ENCODE measurements at regions not wholly inside any gene's neighbourhood (a gene's known extent, or its start where the extent isn't known, plus 50 kb on each side); places are given as distances from the start of the nearest gene placed in this dataset.
"Not testable (repeated sequence)": the region's sequence is repeated elsewhere in the genome, so short reads cannot be mapped to it uniquely, and the experiment has no call there.

DNA sequence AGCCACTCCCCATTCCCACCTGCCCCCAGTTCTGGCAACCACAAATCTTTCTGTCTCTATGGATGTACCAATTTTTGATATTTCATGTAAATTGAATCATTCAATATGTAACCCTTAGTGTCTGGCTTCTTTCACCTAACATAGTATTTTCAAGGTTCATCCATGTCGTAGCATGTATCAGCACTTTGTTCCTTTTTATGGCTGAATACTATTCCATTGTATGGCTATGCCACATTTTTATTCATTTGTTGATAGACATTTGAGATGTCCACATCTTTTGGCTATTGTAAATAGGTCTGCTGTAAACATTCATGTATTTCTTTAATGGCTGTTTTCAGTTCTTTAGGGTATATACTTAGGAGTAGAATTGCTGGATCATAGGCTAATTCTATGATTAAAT lies 270.5 kb downstream of the FGFR2 start:
- DNase-seq (ENCODE audit: low spot score) = no peak
- intact Hi-C loops (cut with DNase I) = loop anchor here in 1 of 2 donors (2.0 kb wide), 1 partner anchor 41 kb away; no protein-coding TSS in a partner anchor

DNA sequence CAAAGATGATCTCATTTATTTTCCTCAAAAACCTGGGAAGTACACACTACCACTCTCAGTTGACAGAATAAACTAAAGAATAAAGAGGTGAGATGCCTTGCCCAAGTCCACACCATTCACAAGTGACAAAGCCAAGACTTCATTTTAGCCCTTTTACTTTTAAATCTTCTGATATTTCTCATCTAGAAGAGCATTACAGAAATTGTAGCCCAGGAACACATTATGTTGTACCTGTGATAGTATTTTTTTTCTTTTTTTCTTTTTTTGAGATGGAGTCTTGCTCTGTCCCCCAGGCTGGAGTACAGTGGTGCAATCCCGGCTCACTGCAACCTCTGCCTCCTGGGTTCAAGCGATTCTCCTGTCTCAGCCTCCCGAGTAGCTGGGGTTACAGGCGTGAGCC lies 268.6 kb downstream of the FGFR2 start:
- DNase-seq (ENCODE audit: low spot score) = not testable (repeated sequence)
- intact Hi-C loops (cut with DNase I) = loop anchor here in 1 of 2 donors (2.0 kb wide), 1 partner anchor 43 kb away; no protein-coding TSS in a partner anchor

DNA sequence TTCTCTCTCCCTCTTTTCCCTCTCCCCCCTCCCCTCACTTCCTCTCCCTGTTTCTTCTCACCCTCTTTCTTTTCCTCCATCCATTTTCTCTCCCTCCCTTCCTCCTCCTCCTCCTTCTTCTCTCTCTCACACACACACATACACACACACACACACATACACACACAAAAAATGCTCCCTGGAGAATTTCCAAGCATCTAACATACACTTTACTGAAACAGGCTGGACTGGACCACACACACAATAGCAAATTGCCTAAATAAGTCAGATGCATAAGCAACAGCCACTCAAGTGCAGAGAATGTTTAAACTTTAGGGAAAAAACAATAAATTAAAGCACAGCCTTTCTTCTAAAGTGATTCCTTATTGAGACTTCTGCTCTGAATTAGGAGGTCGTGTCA lies 267.7 kb downstream of the FGFR2 start:
- intact Hi-C loops (cut with DNase I) = no loop called here

DNA sequence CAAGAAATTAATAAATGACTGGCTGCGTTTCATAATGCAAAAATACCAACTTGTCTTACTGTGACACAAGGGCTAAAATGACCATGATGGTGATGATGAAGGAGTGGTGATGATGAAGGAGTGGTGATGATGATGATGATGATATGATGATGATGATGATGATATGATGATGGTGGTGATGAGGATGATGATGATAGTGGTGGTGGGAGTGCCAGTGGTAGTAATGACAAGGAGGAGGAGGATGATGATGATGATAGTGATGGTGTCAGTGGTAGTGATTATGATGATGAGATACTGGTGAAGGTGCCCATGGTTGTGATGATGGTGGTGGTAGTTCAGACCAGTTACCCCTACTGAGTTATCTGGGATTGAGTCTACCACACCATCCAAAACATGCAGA lies 265.9 kb downstream of the FGFR2 start:
- intact Hi-C loops (cut with DNase I) = no loop called here

More for the DNA sequence above, 267.7 kb downstream of the FGFR2 start:
- no peak for DNase-seq (ENCODE audit: low spot score)

DNA sequence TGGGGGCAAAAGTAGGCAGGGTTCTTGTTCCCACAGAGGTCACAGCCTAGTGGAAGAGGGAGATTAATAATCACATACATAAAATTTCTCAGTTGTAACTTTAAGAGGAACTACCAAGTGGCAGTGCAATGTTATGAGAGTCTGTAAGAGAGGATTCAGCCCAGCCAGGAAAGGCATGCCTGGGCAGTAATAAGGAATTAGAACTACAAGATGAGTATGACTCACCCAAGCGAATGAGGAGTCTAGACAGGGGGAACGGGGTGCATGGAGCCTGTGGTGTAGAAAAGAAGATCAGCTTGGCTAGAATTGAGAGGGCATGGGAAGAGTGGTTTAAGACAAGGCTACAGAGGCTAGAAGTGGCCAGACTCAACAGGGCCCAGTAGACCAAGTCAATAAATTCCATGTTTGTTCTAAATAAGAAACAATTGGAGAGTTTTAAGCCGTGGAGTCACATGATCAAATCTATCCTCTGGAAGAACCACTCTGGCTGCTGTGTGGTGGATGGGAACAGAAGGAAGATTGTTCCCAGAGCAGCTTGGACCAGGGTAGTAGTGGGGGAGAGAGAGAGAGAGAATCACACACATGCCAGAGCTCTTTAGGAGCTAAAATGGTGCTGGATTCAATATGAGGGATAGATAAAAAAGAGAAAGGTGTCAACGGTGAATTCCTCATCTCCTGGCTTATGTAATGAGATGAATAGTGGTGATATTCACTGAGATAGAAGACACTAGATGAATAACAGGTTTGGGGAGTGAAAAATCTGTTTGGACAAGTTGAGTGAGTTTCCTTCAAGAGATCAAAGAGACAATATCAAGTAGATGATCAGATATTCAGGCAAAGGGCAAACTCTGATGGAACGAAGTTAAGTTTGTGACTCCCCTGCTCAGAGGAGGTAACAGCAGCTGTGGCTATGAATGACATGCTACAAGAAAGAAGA lies 265.1 kb downstream of the FGFR2 start:
- intact Hi-C loops (cut with DNase I) = no loop called here
- DNase-seq (ENCODE audit: low spot score) = no peak

More for the DNA sequence above, 265.9 kb downstream of the FGFR2 start:
- DNase-seq (ENCODE audit: low spot score) = no peak

DNA sequence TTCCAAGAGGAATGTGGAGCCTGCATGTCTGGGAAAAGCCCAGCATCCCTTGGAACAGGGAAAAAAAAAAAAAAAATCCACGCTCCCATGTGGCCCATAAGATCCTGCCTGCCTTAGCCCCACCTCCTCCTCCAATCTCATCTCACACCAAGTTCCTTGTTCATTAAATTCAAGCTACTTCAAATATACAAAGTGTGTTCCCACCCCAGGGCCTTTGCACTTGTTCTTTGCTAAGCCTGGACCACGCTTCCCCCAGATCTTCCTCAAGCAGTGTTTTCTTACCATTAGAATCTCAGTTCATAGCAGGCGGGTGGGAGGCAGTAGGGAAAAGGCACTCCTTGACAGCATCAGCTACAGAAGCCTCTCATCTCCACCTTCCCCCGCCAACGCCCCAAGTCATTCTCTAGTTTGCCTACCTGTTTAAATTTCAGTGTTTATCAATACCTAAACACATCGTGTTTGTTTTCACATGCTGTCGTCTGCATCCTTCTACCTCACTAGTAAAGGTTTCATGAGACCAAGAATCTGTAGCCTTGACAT lies 262.8 kb downstream of the FGFR2 start:
- DNase-seq (ENCODE audit: low spot score) = no peak
- intact Hi-C loops (cut with DNase I) = no loop called here

DNA sequence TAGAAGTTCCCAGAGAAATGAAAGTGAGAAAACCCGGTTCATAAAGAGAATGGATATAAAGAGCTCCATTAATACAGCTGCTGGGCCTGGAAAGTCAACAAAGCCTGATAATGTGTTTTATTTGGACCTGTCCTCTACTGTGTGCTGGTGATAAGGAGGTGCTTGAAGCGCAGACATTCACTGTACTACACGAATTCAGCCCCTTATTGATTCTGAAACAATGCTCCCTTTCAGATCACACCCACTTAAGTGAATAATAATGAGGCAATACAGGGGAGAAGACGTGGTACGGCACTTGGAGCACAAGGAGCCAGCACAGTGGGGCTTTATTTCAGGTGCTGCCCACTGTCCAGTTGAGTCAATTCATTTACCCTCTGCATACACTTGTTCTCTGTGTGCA lies 260.8 kb downstream of the FGFR2 start:
- no peak for DNase-seq (ENCODE audit: low spot score)
- intact Hi-C loops (cut with DNase I) = no loop called here

DNA sequence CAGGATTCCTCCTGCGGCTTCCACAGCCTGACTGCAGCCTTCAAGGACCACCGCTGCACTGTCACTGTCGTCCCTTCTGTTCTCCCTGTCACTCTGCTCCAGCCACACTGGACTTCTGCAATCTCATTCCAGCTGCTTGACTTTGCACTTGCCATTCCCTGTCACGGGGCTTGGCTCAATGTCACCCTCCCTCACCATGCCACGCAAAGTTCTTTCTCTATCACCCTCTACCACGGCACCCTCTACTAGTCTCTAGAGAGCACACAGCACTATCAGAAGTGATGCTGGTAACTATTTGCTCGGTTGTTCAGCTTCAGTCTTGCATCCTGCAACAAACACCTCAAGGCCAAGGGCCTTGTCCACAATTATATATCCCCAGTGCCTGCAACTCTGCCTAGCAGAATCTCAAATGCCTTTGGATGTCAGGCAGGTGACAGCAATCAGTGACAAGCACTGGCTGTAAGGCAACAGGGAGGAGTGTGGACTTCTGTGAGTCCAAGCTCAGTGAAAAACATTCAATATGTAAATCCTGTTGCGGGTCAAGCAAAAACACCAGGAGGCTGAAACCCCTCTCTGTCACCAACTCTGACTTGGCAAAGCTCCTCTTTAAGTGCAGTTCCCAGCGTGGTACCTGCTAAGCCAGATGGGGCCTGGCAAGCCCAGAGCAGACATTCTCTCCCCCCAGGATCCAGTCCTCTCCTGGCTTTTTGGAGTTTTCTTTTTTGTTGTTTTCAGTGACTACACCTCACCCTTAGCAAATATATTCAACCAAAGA lies 259.9 kb downstream of the FGFR2 start:
- intact Hi-C loops (cut with DNase I) = no loop called here

DNA sequence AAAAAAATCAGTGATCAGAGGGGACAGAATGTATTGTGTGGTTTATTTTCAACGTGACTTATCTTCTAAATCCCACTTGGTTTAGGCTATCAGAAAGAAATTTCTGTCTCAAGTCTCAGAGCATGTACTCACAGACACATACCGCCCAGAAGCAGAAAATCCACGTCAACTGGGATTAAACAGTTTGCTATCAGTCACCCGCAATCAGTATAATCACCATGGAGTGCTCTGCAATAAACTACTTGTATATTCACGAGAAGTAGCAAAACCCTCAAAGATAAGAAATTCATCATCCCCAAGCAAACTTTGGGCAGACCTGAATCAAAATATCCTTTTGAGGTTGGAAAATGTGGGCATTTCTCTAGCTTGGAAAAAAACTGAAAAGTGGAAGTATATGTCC lies 259.1 kb downstream of the FGFR2 start:
- no peak for DNase-seq (ENCODE audit: low spot score)
- intact Hi-C loops (cut with DNase I) = no loop called here

More for the DNA sequence above, 259.9 kb downstream of the FGFR2 start:
- DNase-seq (ENCODE audit: low spot score) = no peak

DNA sequence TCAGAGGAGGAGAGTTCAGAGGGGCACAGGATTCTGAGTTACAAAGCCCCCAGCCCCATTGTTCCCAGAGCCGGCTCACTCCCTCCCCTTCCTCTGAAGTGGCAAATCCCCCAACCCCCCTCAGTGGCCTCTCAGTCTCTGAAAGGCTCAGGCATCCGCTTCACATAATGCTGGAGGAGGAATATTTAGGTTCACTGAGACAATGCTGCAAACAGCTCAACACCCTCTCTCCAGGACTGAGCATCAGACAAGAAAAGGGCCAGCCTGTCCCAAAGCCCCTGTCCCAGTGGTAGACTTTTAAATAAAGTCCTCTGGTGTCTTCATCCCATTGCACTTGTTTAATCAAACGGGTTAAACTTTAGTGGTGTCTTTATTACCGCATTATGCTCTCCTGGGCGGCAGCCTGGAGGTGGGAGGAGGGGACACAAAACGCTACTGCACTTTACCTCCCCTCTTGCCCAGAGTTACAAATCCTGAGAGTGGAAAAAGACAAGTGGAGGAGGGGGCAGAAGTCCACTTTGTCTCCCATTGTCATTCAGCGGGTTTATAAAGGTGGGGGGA lies 257.9 kb downstream of the FGFR2 start:
- intact Hi-C loops (cut with DNase I) = no loop called here
- no peak for DNase-seq (ENCODE audit: low spot score)

DNA sequence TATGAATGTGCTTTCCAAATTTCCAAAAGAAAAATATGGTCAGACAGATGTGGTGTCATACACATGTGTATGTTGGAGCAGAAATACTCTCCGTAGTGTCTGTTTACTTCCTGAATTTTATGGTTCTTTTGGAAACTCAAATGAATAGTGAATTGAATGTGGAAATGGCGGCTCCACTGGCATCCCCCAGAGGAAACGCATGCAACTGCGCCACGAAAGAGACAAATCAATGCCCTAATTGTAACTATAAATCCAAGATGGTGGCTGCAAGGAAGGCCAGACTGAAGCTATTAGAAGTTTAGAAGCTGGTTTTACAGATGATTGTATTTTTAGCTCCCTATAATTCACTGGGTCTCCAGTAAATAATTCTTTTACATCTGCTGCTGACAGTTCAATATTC lies 246.7 kb downstream of the FGFR2 start:
- intact Hi-C loops (cut with DNase I) = no loop called here

DNA sequence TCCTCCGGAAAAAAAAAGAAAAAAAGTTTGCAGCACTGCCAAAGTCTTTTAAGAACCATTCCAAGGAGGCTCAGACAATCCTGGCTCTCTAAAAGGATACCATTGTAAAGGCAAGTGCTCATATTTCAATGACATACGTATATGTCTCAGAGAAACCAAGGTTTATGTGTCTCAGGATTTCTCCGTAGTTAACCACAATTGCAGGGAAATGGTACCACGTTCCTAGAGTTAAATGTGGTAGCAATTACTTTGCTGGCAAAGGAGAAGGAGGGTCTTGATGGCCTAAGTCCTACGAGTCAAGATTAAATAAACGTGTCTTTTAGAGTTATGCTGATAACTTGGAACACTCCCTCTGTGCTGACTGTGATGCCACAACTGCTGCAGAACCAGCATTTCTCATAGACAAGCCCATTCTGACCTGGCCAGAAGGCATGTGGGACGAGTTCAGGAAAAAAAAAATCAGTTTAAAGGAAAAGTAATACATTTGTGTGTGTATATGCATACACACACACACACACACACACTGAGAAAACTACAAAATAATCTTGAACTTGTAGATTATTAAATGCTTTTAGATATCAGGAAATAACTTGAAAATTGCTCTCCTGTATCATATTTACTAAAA lies 245.9 kb downstream of the FGFR2 start:
- DNase-seq (ENCODE audit: low spot score) = no peak
- intact Hi-C loops (cut with DNase I) = no loop called here

More for the DNA sequence above, 246.7 kb downstream of the FGFR2 start:
- DNase-seq (ENCODE audit: low spot score) = no peak

DNA sequence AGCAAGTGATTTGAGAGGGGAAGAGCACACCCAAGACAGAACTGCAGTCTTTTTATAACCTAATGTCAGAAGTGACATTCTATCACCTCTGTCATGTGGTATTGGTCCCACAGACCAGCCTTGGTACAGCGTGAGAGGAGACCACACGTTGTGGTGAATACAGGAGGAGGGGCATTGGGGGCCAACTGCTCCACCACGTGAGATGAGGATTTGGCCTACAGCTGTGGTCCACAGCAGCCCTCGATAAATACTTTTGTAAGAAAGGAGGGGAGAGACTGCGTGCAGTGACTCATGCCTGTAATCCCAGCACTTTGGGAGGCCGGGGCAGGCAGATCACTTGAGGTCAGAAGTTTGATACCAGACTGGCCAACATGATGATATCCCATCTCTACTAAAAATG lies 243.1 kb downstream of the FGFR2 start:
- DNase-seq (ENCODE audit: low spot score) = no peak
- intact Hi-C loops (cut with DNase I) = no loop called here

DNA sequence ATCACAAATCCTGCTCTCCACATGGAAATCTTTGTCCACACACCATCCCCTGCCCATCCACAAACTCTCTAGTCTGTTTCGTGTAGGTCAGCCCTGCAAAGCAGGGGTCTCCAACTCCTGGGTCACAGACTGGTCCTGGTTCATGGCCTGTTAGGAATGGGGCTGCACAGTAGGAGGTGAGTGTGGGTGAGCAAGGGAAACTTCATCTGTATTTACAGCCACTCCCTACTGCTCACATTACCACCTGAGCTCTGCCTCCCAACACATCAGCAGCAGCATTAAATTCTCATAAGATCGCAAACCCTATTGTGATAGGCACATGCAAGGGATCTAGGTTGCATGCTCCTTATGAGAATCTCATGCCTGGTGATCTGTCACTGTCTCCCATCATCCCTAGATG lies 242.1 kb downstream of the FGFR2 start:
- intact Hi-C loops (cut with DNase I) = no loop called here

DNA sequence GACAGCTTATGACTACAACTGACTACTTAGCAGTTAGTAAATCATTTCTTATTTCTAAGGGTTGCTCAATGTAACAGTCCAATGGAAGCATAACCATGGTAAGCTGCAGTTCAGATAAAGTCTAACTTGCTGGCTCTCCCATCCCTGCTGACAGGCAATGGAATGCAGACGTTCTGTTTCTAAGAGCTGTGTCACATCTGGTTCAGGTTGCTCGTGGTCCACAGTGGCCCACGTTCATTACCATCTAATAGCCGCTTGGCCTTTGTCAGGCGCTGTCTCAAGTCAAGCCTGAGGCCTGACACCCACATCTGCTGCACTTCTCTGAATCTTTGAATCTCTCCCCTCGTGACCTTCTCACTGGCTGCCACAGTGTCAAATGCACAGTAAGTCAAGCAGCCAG lies 240.8 kb downstream of the FGFR2 start:
- intact Hi-C loops (cut with DNase I) = no loop called here
- DNase-seq (ENCODE audit: low spot score) = no peak

More for the DNA sequence above, 242.1 kb downstream of the FGFR2 start:
- DNase-seq (ENCODE audit: low spot score) = no peak

DNA sequence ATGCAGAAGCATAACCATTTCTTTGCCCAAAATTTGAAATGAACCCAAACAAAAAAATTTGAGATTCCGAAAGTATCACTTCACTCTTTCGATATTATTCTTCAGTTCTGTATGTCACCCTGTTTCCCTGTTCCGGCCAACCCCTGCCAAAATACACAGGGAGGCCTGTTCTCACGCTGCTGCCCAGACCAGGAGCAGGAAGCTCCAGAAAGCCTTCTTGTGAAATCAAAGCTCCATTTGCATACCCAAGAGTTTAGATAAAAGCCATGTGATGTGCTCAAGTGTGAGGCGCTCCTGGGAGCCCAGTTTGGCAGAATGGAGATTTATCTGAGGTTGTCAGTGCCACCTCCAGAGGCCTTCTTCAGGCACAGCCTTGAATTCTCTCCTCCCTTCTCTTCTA lies 236.2 kb downstream of the FGFR2 start:
- no peak for DNase-seq (ENCODE audit: low spot score)
- intact Hi-C loops (cut with DNase I) = loop anchor here in 1 of 2 donors (5.0 kb wide), 1 partner anchor 1725 kb away; no protein-coding TSS in a partner anchor

DNA sequence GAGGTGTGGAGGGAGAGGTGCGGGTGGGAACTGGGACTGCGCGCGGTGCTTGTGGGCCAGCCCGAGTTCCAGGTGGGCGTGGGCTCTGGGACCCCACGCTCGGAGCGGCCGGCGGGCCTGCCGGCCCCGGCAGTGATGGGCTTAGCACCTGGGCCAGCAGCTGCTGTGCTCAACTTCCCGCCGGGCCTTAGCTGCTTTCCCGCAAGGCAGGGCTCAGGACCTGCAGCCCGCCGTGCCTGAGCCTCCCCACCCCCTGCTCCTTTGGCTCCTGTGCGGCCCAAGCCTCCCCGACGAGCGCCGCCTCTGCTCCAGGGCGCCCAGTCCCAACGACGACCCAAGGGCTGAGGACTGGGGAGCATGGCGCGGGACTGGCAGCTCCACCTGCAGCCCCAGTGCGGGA lies 232.7 kb downstream of the FGFR2 start:
- intact Hi-C loops (cut with DNase I) = no loop called here

DNA sequence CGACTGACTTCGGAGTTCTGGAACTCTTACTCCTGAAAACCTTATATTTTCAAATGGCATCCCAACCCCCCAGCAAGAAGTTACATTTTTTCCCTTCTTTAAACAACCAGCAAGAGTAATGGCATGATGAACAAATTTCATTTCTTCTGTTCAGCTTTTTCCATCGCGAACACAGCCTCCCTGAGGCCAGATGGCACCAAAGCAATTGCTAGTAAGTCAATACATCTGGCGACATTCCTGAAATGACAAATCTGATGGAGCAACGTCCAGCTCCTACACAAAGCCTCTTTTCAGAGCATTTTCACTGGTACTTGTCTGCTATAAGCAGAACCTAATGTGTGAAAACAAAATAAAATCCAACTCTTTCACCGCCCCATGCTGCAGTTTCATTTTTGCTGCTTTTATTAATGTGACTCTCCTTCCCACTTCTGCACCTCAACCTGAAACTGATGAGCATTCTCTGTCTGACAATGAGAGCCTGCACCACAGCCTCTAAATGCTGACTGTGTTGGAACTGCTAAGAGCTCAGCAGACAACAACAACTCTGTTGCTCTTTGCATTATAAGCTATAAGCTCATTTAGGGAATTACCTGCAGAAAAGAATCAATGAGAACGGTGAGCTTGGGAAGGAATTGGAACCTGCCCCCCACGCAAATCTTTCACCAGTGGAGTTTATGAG lies 229.8 kb downstream of the FGFR2 start:
- DNase-seq (ENCODE audit: low spot score) = no peak
- intact Hi-C loops (cut with DNase I) = no loop called here

More for the DNA sequence above, 232.7 kb downstream of the FGFR2 start:
- no peak for DNase-seq (ENCODE audit: low spot score)

DNA sequence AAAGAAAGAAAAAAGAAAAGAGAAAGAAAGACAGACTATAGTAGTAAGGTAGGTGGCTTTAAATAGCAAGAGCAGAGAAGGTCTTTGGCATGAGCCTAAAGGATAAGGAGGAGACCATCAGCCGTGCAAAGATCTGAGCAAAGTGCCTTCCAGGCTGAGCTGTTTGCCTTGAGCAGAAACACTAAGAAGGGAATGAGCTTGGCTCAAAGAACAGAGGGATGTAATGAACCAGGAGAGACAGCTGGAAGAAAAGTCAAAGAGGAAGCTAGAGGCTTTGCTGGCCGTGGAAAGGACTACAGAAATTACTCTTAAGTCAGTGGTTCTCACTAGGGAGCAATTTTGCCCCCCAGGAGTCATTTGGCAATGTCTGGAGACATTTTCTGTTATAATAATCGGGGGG lies 228.6 kb downstream of the FGFR2 start:
- DNase-seq (ENCODE audit: low spot score) = no peak
- intact Hi-C loops (cut with DNase I) = no loop called here

Measured in posterior vena cava (tissue), 2 donors.